Gastroesophageal sphincter (tissue), 4 donors: ENCODE measurements at regions not wholly inside any gene's neighbourhood (a gene's known extent, or its start where the extent isn't known, plus 50 kb on each side); places are given as distances from the start of the nearest gene placed in this dataset.

Experiments
- ATAC-seq: fragments of 150-250 bp; one replicate; pipeline ENCODE4 v1.9.1; 2016; ENCODE audit warnings: mild to moderate bottlenecking, moderate library complexity
- H3K27ac ChIP-seq, 4 donors: fragments of 200-600 bp; sonication (generic) in 3 of 4; 1 replicate in 3 of 4; 2 replicates in 1 of 4; pipeline ENCODE4 v1.5.1; 2016 to 2019
- H3K27me3 ChIP-seq: fragments of 200-600 bp; sonication (generic); one replicate; pipeline ENCODE4 v1.5.1; 2019
- H3K36me3 ChIP-seq, 2 donors: fragments of 200-600 bp; sonication (generic); one replicate each; pipeline ENCODE4 v1.5.1; 2019; ENCODE audit warnings: control low read depth in 1 of 2
- H3K4me1 ChIP-seq, 3 donors: fragments of 200-600 bp; sonication (generic); 1 replicate in 2 of 3; 2 replicates in 1 of 3; pipeline ENCODE4 v1.5.1; 2016 to 2019; ENCODE audit warnings: control low read depth in 2 of 3
- H3K4me3 ChIP-seq, 2 donors: fragments of 200-600 bp; sonication (generic); one replicate each; pipeline ENCODE4 v1.5.1; 2019; ENCODE audit warnings: mild to moderate bottlenecking in 1 of 2, moderate library complexity in 1 of 2
- H3K9me3 ChIP-seq, 3 donors: fragments of 200-600 bp; sonication (generic); one replicate each; pipeline ENCODE4 v1.5.1; 2017 to 2019; ENCODE audit warnings: control low read depth in 2 of 3
- EP300 ChIP-seq: sonication (generic); formaldehyde crosslinking; IDR thresholded peaks from one replicate; pipeline ENCODE4 v1.6.1; 2017; ENCODE audit warnings: antibody characterized with exemption, mild to moderate bottlenecking
- POLR2A ChIP-seq, 2 donors: fragments of 450-650 bp; IDR thresholded peaks; one replicate each; pipeline ENCODE4 v1.6.1; 2017; ENCODE audit warnings: antibody characterized with exemption in 2 of 2, mild to moderate bottlenecking in 2 of 2, moderate library complexity in 1 of 2
- POLR2AphosphoS5 ChIP-seq: sonication (generic); formaldehyde crosslinking; IDR thresholded peaks from one replicate; pipeline ENCODE4 v1.6.1; 2017; ENCODE audit warnings: antibody characterized with exemption
- WGBS, 2 donors: methylation state at CpG; one replicate each; pipeline ENCODE4 v1.1.5; 2018; ENCODE audit warnings: low coverage in 1 of 2; 5-methylcytosine and 5-hydroxymethylcytosine counted together
- TF ChIP-seq, protein P1 (sequence below), 4 experiments: fragments of 200-600 bp in 2 of 4; fragments of 450-650 bp in 2 of 4; sonication (generic) in 1 of 4; IDR thresholded peaks; one replicate each; pipeline ENCODE4 v1.5.1; 2017 to 2019; ENCODE audit warnings: antibody characterized with exemption in 4 of 4, mild to moderate bottlenecking in 2 of 4, moderate library complexity in 2 of 4

DNA sequence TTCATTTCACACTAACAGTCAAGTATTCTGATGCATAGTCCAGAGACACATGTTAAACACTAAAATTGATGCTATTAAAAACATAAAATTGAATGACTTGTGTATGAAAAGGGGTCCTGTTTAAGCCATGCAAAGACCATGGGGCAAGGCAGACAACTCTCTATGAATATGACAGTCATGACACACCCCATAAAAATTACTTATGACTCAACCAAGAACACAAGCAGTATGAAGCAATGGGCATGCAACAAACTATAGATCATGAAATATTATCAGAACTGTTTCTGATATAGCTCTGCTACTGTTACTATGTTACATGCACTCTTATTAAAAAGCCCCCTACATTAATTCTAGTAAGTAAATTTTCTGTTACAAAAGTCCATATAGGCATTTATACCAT is 57.5 kb upstream of the ZCCHC13 start:
- TF ChIP-seq POLR2A (IDR thresholded peaks at IDR 0.05) (no peak), EP300 (no peak), POLR2AphosphoS5 (no peak)
- TF ChIP-seq, protein P1, sequence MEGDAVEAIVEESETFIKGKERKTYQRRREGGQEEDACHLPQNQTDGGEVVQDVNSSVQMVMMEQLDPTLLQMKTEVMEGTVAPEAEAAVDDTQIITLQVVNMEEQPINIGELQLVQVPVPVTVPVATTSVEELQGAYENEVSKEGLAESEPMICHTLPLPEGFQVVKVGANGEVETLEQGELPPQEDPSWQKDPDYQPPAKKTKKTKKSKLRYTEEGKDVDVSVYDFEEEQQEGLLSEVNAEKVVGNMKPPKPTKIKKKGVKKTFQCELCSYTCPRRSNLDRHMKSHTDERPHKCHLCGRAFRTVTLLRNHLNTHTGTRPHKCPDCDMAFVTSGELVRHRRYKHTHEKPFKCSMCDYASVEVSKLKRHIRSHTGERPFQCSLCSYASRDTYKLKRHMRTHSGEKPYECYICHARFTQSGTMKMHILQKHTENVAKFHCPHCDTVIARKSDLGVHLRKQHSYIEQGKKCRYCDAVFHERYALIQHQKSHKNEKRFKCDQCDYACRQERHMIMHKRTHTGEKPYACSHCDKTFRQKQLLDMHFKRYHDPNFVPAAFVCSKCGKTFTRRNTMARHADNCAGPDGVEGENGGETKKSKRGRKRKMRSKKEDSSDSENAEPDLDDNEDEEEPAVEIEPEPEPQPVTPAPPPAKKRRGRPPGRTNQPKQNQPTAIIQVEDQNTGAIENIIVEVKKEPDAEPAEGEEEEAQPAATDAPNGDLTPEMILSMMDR (IDR thresholded peaks at IDR 0.05): no peak
- H3K4me1 ChIP-seq: peaks cover 0 to 47% (median 4%) of the 10 kb centered on the region in 3 donors
- ATAC-seq: no peak

DNA sequence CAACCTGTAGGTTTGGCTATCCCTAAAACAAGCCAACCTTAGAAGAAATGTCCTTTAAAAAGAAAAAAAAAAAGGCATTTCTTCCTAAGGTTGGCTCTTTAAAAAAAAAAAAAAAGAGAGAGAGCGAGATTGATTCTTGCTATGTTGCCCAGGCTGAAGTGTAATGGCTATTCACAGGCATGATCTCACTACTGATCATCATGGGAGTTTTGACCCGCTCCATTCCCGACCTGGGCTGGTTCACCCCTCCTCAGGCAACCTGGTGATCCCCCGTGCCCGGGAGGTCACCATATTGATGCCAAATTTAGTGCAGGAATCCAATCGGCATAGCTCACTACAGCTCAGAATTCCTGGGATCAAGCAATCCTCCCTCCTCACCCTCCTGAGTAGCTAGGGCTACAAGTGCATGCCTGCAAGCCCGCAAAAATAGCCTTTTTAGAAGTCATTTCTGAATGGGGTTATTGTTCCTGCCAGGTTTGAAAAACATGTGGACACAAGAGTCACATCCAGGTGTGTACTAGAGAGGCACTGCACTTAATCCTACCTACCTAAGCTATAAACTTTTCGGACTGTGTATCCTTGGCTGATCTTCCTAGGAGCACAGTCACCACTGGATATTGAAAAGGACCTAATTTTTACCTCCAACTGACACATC is 61.4 kb upstream of the ZCCHC13 start:
- 79 to 100% methylated on average over 1 to 3 of the region's 8 CpGs for WGBS, 2 donors
- TF ChIP-seq POLR2AphosphoS5: peak; percentile 20
- TF ChIP-seq, protein P1 (IDR thresholded peaks at IDR 0.05): no peak
- Histone ChIP-seq H3K4me3 (no peak overlapping the region), H3K36me3 (peaks cover 0 to 21% of the 10 kb centered on the region in 2 donors), H3K27me3 (no peaks in the 10 kb centered on the region), H3K9me3 (no peaks in the 10 kb centered on the region), H3K4me1 (peaks cover 0 to 20% (median 4%) of the 10 kb centered on the region in 3 donors), H3K27ac (peak overlapping the region in 3 of 4 donors; percentile 26 to 64 (median 41))
- peak; percentile 57 for ATAC-seq

More for the DNA sequence above, 57.5 kb upstream of the ZCCHC13 start:
- no peak overlapping the region for H3K4me3 ChIP-seq
- no peak overlapping the region for H3K27ac ChIP-seq
- no peaks in the 10 kb centered on the region for H3K27me3 ChIP-seq
- H3K9me3 ChIP-seq: no peaks in the 10 kb centered on the region
- H3K36me3 ChIP-seq: no peaks in the 10 kb centered on the region

DNA sequence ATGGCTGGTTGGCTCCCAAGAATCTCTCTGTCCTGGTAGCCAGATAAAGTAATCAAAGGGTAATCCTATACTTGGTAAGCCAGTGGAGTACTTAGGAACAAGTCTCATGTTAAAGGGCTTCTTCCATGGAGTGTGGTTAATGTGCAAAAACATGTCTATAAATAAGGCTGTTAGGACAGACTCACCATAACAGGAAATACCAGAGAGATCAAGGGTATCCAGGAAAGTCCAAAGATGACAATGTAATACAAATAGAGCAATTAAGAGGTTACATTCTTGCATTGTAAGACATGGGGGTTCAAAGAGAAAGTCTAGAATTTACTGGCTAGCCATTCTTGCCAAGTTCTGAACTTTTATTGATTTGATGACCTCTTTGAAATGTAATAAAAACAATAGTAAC is 61.9 kb upstream of the ZCCHC13 start:
- Histone ChIP-seq H3K36me3 (peaks cover 0 to 21% of the 10 kb centered on the region in 2 donors), H3K4me3 (no peak overlapping the region), H3K27me3 (no peaks in the 10 kb centered on the region), H3K9me3 (no peaks in the 10 kb centered on the region), H3K4me1 (peaks cover 0 to 20% (median 4%) of the 10 kb centered on the region in 3 donors), H3K27ac (peak overlapping the region in 3 of 4 donors; percentile 11 to 64 (median 21))
- TF ChIP-seq POLR2A (IDR thresholded peaks at IDR 0.05) (no peak), EP300 (no peak), POLR2AphosphoS5 (peak; percentile 82)
- TF ChIP-seq, protein P1 (IDR thresholded peaks at IDR 0.05): no peak
- ATAC-seq: peak; percentile 28

DNA sequence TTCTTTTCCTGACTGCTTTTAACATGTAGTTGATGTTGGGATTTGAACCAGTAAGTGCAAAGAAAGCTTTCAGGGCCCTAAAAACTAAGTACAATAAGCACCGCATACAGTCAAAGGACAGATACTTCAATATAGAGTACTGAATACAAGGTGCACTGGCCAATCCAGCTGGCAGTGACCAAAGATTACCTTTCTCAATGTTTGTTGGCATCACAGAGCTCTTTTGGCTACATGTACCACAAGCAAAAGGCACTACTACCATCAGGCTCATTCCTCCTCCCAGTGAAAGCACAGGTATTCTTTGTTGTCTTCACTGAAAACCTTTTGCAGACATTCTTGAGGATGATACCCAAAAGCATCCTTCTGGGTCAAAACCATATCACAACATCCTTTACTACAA is 65.2 kb upstream of the ZCCHC13 start:
- WGBS, 2 donors: 86 to 100% methylated on average over 1 of the region's 1 CpG
- no peak for TF ChIP-seq EP300
- TF ChIP-seq POLR2A (IDR thresholded peaks at IDR 0.05): no peak
- no peak for TF ChIP-seq POLR2AphosphoS5
- TF ChIP-seq, protein P1 (IDR thresholded peaks at IDR 0.05): no peak
- ATAC-seq: no peak
- Histone ChIP-seq H3K27me3 (no peaks in the 10 kb centered on the region), H3K4me3 (no peak overlapping the region), H3K4me1 (peaks cover 0 to 20% (median 4%) of the 10 kb centered on the region in 3 donors), H3K9me3 (no peaks in the 10 kb centered on the region), H3K36me3 (peaks cover 0 to 21% of the 10 kb centered on the region in 2 donors), H3K27ac (no peak overlapping the region)

DNA sequence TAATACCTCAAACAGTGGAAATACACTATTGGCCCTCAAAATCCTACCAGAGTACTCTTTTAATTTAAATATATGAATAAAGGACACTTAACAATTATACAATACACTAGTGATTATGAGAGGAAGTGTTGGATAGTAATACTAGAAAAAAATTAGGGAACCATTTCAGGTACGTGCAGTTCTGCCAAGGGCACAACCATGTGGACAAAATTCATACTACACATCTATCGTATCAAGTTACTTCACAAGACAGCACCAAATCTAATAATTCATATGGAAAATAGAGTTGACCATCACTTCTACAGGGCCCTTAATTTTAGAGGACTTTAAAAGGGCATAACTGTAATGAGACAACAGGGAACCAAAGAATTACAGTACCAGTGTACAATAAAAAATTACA is 69.2 kb upstream of the ZCCHC13 start:
- TF ChIP-seq, protein P1 (IDR thresholded peaks at IDR 0.05): no peak
- TF ChIP-seq POLR2A (IDR thresholded peaks at IDR 0.05): no peak
- TF ChIP-seq EP300: no peak
- TF ChIP-seq POLR2AphosphoS5: no peak
- Histone ChIP-seq H3K27me3 (no peaks in the 10 kb centered on the region), H3K27ac (no peak overlapping the region), H3K36me3 (peaks cover 0 to 16% of the 10 kb centered on the region in 2 donors), H3K9me3 (no peaks in the 10 kb centered on the region), H3K4me3 (no peak overlapping the region), H3K4me1 (no peaks in the 10 kb centered on the region)
- WGBS, 2 donors: 42 to 75% methylated on average over 2 of the region's 2 CpGs
- ATAC-seq: no peak
